ENCODE measurements at regions not wholly inside any gene's neighbourhood (a gene's known extent, or its start where the extent isn't known, plus 50 kb on each side); places are given as distances from the start of the nearest gene placed in this dataset.

- ATAC-seq (ENCODE audit: low read depth) = no peak
- Histone ChIP-seq H2BK120ac (ENCODE audit: low read depth, low read length) (no peak overlapping the region), H2AK9ac (replicated peaks; ENCODE audit: low read depth, low read length, poor library complexity) (no peak overlapping the region), H4K91ac (ENCODE audit: insufficient read depth, low read depth, low read length) (no peak overlapping the region), H3K9ac (ENCODE audit: low read depth, low read length) (no peak overlapping the region), H3K14ac (replicated peaks; ENCODE audit: low read depth, low read length) (no peak overlapping the region), H2BK5ac (ENCODE audit: low read depth, low read length, poor library complexity, severe bottlenecking) (no peak overlapping the region), H3K9me1 (ENCODE audit: insufficient read depth, low read length) (no peaks in the 10 kb centered on the region), H4K20me1 (ENCODE audit: insufficient read depth, low read length) (no peaks in the 10 kb centered on the region), H2AFZ (replicated peaks; ENCODE audit: low read length, poor library complexity) (no peak overlapping the region), H3K79me1 (ENCODE audit: low read depth in 1 of 2, low read length in 2 of 2) (no peaks in the 10 kb centered on the region), H4K5ac (ENCODE audit: low read depth, low read length) (no peak overlapping the region), H3K4ac (ENCODE audit: low read depth, low read length) (no peak overlapping the region), H3K4me2 (ENCODE audit: low read depth, low read length) (no peak overlapping the region), H3K4me1 (ENCODE audit: control insufficient read depth, insufficient read depth, low read length) (no peaks in the 10 kb centered on the region), H3K27me3 (ENCODE audit: control insufficient read depth, insufficient read depth, low read length) (no peaks in the 10 kb centered on the region), H3K9me3 (ENCODE audit: control insufficient read depth, insufficient read depth, low read length) (no peaks in the 10 kb centered on the region; the same call in 1 of the 2 replicates), H3K23ac (ENCODE audit: low read depth, low read length) (no peak overlapping the region), H3K56ac (ENCODE audit: extremely low read depth, insufficient read depth, low read length) (no peak overlapping the region), H2AK5ac (ENCODE audit: low read depth, low read length) (no peak overlapping the region), H3K27ac (ENCODE audit: insufficient read depth, low read length) (no peak overlapping the region), H2BK15ac (ENCODE audit: low read depth, low read length) (no peak overlapping the region), H2BK20ac (ENCODE audit: low read depth, low read length) (no peak overlapping the region), H3K4me3 (ENCODE audit: insufficient read depth, low read depth, low read length) (no peak overlapping the region), H3K18ac (ENCODE audit: low read depth, low read length) (no peak overlapping the region), H3K36me3 (ENCODE audit: control insufficient read depth, insufficient read depth, low read length) (no peaks in the 10 kb centered on the region), H4K8ac (ENCODE audit: low read depth in 2 of 2, low read length in 2 of 2) (no peak overlapping the region)
- no TSS peak for BruUV-seq (replicated peaks)
- in situ Hi-C loops (cut with MboI; ENCODE audit: low sequenced_read_pairs) (no loop called here), intact Hi-C loops (cut with micrococcal nuclease) (no loop called here), dilution Hi-C loops (cut with HindIII; ENCODE audit: low sequenced_read_pairs, unreplicated experiment) (no loop called here)
- ChIA-PET POLR2A (ENCODE audit: unreplicated experiment) (no interaction called here), CTCF (no interaction called here)
- DNase-seq = no peak
- TF ChIP-seq CEBPB (IDR thresholded peaks at IDR 0.05; ENCODE audit: low read depth, low read length) (no peak), CTCF (conservative IDR thresholded peaks at IDR 0.05; ENCODE audit: low read depth, low read length) (no peak), MAZ (IDR thresholded peaks at IDR 0.05; ENCODE audit: borderline replicate concordance, low read depth, low read length) (no peak), POLR2A (IDR thresholded peaks at IDR 0.05; ENCODE audit: low read depth, low read length) (no peak), USF2 (IDR thresholded peaks at IDR 0.05; ENCODE audit: low read depth, low read length) (no peak), RAD21 (IDR thresholded peaks at IDR 0.05; ENCODE audit: low read length) (no peak), ELK1 (IDR thresholded peaks at IDR 0.05; ENCODE audit: borderline replicate concordance, low read depth, low read length) (no peak), SMC3 (IDR thresholded peaks at IDR 0.05; ENCODE audit: low read depth, low read length) (no peak), MAFK (IDR thresholded peaks at IDR 0.05; ENCODE audit: low read depth, low read length) (no peak), CHD1 (IDR thresholded peaks at IDR 0.05; ENCODE audit: low read depth, low read length) (no peak), RCOR1 (IDR thresholded peaks at IDR 0.05; ENCODE audit: insufficient replicate concordance, low read length) (no peak), BHLHE40 (IDR thresholded peaks at IDR 0.05; ENCODE audit: low read depth, low read length) (no peak), NFE2L2 (IDR thresholded peaks at IDR 0.05; ENCODE audit: low read depth, low read length) (no peak), MXI1 (IDR thresholded peaks at IDR 0.05; ENCODE audit: borderline replicate concordance, low read depth, low read length) (no peak), FOS (IDR thresholded peaks at IDR 0.05; ENCODE audit: low read depth, low read length) (no peak), RFX5 (IDR thresholded peaks at IDR 0.05; ENCODE audit: low read depth, low read length) (no peak)
- WGBS, 2 experiments (ENCODE audit: extremely low coverage in 2 of 2, insufficient read length in 1 of 2) = no CpG with 5 or more reads among the region's 2 CpGs
These were observed 214.5 kb upstream of the RASA1 start for GRCh38 chr5:87053146-87053545.
